AG09309 (cell line): ENCODE measurements at regions not wholly inside any gene's neighbourhood (a gene's known extent, or its start where the extent isn't known, plus 50 kb on each side); places are given as distances from the start of the nearest gene placed in this dataset.
A peak's percentile ranks its signal among the peaks of the same experiment; 100 is the strongest.
"Not testable (repeated sequence)": the region's sequence is repeated elsewhere in the genome, so short reads cannot be mapped to it uniquely, and the experiment has no call there.

Experiments used
- DNase-seq: peaks from one replicate; pipeline ENCODE4 v3.0.0-alpha.2; 2010; ENCODE audit warnings: low read depth
- H3K4me3 ChIP-seq: 2 replicates; pipeline ENCODE4 v1.5.1; 2011; ENCODE audit warnings: mild to moderate bottlenecking, low read depth, low read length, moderate library complexity; ENCODE audit not compliant: control insufficient read depth
- CTCF ChIP-seq: IDR thresholded peaks from 2 replicates; pipeline ENCODE4 v1.5.1; 2011; ENCODE audit warnings: mild to moderate bottlenecking, low read depth, low read length, inconsistent platforms; ENCODE audit not compliant: insufficient read depth, control insufficient read depth; ENCODE audit errors: missing control alignments

GRCh38 chr7:115572111-115572510 is 458.5 kb downstream of the TFEC start:
- no peak for DNase-seq
- no peak for TF ChIP-seq CTCF
- no peak overlapping the region for H3K4me3 ChIP-seq

DNA sequence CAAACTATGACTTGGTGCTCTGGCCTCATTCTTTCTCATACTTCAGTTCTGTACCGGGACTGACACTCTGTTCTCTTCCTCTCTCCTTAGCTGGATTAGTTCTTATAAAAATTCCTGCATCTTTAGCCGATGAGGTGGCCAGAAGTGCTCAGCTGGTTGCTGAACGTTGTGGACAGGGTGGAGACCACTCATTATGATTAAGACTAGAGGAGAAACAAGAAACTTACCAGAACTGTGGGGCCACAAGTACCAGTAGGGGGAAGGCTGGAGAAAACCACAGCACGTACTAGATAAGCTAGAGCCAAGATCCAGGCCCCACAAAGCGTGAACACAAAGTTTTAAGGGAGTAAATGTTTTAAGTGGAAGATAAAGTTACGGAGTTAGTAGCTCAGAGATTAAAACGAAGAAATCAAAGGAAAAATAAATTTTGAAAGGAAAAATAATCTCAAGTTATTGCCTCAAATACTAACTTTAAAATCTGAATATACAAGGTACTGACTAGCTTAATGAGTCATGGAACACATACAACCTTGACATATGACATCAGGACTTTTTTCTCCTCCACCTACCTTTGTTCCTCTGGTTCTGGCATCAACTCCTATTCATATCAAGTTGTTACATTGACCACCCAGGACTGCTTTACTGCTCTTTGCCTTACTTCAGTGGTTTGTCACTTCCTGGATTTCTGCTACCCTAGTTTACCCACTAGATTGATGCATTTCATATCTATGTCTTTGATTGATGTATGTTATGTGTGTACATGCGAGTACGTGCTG is 469.0 kb downstream of the TFEC start:
- DNase-seq, result peak; percentile 94
- TF ChIP-seq CTCF, result peak; percentile 52

DNA sequence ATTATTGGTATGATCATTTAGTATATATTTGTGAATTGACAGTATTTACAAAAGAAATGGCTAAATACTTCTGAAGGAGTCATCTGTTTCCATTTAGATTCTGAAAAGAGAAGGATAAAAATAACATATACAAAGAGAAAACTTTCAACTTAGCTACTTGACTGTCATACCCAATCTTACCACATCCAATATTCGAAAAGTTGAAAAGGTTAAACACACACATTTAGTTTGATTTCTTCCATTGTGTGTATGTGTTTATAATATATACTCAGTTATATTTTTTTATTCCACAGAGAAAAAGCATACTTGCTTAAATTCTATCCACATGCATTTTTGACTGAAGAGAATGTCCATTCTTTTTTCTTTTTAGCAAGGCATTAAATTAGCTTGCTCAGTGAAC is 470.7 kb downstream of the TFEC start:
- no peak for TF ChIP-seq CTCF
- no peak for DNase-seq
- H3K4me3 ChIP-seq, result no peak overlapping the region

More for the DNA sequence above, 469.0 kb downstream of the TFEC start:
- no peak overlapping the region for H3K4me3 ChIP-seq

DNA sequence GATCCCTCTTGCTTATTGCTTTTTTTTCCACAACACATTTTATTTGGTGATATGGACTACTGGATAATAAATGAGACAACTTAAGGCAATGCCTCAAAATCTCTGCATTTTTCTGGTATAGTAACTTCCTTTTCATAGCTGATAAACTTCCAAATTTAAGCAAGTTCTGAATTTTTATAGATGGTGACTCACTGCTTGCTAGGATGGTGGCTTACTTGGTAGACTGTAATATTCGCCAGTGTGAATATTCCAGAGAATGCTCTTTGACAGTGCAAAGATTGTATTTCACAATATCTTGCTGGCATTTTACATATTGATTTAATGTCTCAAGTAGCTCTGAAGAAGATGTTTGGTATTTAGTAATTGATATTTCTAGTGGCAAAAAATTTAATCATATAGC is 472.4 kb downstream of the TFEC start:
- H3K4me3 ChIP-seq, result no peak overlapping the region
- TF ChIP-seq CTCF, result no peak
- DNase-seq, result peak; percentile 85

DNA sequence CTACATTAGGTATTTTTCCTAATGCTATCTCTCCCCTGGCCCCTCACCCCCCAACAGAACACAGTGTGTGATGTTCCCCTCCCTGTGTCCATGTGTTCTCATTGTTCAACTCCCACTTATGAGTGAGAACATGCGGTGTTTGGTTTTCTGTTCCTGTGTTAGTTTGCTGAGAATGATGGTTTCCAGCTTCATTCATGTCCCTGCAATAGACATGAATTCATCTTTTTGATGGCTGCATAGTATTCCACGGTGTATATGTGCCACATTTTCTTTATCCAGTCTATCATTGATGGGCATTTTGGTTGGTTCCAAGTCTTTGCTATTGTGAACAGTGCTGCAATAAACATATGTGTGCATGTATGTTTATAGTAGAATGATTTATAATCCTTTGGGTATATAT is 473.3 kb downstream of the TFEC start:
- DNase-seq, H3K4me3 ChIP-seq: not testable (repeated sequence)

GRCh38 chr7:115552766-115553165 is 477.8 kb downstream of the TFEC start:
- DNase-seq, result no peak
- no peak for TF ChIP-seq CTCF
- H3K4me3 ChIP-seq, result no peak overlapping the region

GRCh38 chr7:115549910-115550309 is 480.7 kb downstream of the TFEC start:
- DNase-seq, result no peak
- no peak for TF ChIP-seq CTCF
- no peak overlapping the region for H3K4me3 ChIP-seq
